Bronchial epithelial cell (primary cell): ENCODE measurements at regions not wholly inside any gene's neighbourhood (a gene's known extent, or its start where the extent isn't known, plus 50 kb on each side); places are given as distances from the start of the nearest gene placed in this dataset.

Experiments
- DNase-seq: peaks from one replicate; pipeline ENCODE4 v3.0.0-alpha.2; 2010; ENCODE audit warnings: low read depth
- FAIRE-seq: peaks from 2 replicates; lab custom pipeline; 2011; peaks lifted over from hg19 to GRCh38; lab: Jason Lieb, UNC
- H3K27me3 ChIP-seq: 2 replicates; pipeline ENCODE4 v1.5.1; 2011; ENCODE audit warnings: low read length; ENCODE audit not compliant: control insufficient read depth, insufficient read depth
- H3K36me3 ChIP-seq: 2 replicates; pipeline ENCODE4 v1.5.1; 2011; ENCODE audit warnings: low read length; ENCODE audit not compliant: control insufficient read depth, insufficient read depth
- H3K4me3 ChIP-seq: 2 replicates; pipeline ENCODE4 v1.5.1; 2011; ENCODE audit warnings: mild to moderate bottlenecking, low read depth, low read length, control low read depth
- CTCF ChIP-seq: IDR thresholded peaks from 2 replicates; pipeline ENCODE4 v1.5.1; 2011; ENCODE audit warnings: mild to moderate bottlenecking, moderate library complexity, low read length, control low read depth, inconsistent platforms; ENCODE audit not compliant: insufficient read depth, severe bottlenecking

- Histone ChIP-seq H3K36me3 (no peaks in the 10 kb centered on the region), H3K27me3 (no peaks in the 10 kb centered on the region), H3K4me3 (no peak overlapping the region)
- FAIRE-seq (no peak), DNase-seq (no peak)
- TF ChIP-seq CTCF = no peak
Measured at GRCh38 chr9:86586144-86586494, 231.9 kb upstream of the TUT7 start.

- TF ChIP-seq CTCF = no peak
- DNase-seq = no peak
Measured at GRCh38 chr9:86585422-86586143, 231.4 kb upstream of the TUT7 start.

GRCh38 chr9:86580688-86581087 lies 226.5 kb upstream of the TUT7 start:
- H3K27me3 ChIP-seq = no peaks in the 10 kb centered on the region
- TF ChIP-seq CTCF = no peak
- no peaks in the 10 kb centered on the region for H3K36me3 ChIP-seq
- no peak overlapping the region for H3K4me3 ChIP-seq
- DNase-seq (no peak), FAIRE-seq (no peak)

More at GRCh38 chr9:86585422-86586143, 231.4 kb upstream of the TUT7 start:
- Histone ChIP-seq H3K4me3 (no peak overlapping the region), H3K36me3 (no peaks in the 10 kb centered on the region), H3K27me3 (no peaks in the 10 kb centered on the region)
- no peak for FAIRE-seq

- no peak overlapping the region for H3K4me3 ChIP-seq
- DNase-seq (no peak), FAIRE-seq (no peak)
- H3K27me3 ChIP-seq = no peaks in the 10 kb centered on the region
- no peak for TF ChIP-seq CTCF
- H3K36me3 ChIP-seq = no peaks in the 10 kb centered on the region
Measured at GRCh38 chr9:86578722-86579121, 224.5 kb upstream of the TUT7 start.

GRCh38 chr9:86577420-86578333 lies 223.5 kb upstream of the TUT7 start:
- FAIRE-seq = no peak

More at GRCh38 chr9:86577420-86578333, 223.5 kb upstream of the TUT7 start:
- DNase-seq = no peak
- no peaks in the 10 kb centered on the region for H3K27me3 ChIP-seq
- H3K36me3 ChIP-seq = no peaks in the 10 kb centered on the region
- H3K4me3 ChIP-seq = no peak overlapping the region
- no peak for TF ChIP-seq CTCF
